ENCODE measurements at regions not wholly inside any gene's neighbourhood (a gene's known extent, or its start where the extent isn't known, plus 50 kb on each side); places are given as distances from the start of the nearest gene placed in this dataset.
"Not testable (repeated sequence)": the region's sequence is repeated elsewhere in the genome, so short reads cannot be mapped to it uniquely, and the experiment has no call there.

DNA sequence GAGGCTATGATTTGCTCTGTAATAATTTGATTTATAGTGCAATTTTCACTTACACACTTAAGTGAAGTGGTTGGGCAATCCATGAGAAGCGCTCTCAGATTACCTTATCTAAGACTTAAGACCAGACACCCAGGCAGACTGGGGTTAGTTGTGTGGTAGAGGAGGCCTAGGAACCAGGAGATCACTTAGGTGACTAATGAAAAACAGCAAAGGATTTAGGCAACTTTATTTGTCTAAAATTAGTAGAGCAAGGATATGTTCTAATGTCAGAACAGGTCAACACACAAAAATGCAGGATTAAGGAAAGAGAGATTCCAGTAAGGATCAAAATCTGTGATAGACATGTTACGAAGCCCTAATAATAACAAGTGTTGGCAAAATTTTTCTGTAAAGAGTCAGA, 913.8 kb downstream of the TLE1 start:
- peak; percentile 9 to 14 for DNase-seq (ENCODE audit: low read depth in 2 of 2)

DNA sequence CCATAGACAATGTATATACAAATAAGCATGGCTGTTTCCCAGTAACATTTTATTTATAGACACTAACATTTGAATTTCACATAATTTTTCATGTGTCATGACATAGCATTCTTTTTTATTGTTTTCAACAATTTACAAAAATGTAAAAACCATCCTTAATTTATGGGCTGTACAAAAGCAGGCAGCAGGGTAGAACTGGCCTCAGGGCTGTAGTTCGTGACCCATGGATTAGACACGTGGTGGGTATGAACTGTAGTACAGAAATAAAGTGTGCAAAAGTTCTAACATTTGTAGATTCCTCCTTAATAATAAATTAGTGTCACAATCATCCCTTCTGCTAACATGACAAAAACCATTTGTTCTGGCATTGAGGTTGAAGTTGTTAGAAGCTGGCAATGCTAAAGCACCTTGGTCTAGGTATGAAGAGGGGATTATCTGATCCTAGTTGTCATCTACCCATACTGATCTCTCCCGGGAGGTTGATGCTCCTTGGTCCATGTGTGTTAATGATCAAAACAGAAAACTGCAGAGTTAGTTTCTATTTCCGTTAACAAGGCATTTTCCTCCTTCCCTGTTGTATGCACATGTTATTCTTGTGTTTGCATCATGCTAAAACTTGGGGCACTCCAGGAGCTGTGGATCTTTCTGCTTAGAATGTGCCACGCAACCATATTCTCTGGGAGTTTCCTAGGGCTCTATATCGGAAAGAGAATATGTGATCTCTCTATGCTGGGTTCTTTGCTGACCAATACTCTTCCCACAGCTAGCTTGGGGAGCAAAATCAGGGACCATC, 917.6 kb downstream of the TLE1 start:
- no peak for DNase-seq (ENCODE audit: low read depth in 2 of 2)

DNA sequence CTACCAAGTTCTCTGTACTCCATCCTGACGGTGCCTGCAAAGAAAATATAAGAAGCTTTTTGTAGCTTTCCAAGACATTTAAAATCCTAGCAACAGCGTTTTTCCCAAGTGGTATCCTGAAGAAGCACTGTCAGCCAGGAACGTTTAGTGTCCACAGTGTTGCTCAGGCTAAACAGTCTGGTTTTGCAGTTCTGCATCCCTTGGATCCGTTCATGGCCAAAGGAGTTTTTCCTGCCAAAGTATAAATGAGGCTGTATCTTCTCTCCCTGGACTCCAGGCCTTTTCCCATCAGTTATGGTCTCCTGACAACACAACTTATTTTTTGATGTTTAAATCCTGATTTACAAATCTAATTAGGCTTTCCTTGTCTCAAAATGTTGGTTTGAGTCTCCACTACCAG, 925.8 kb downstream of the TLE1 start:
- no peak for DNase-seq (ENCODE audit: low read depth in 2 of 2)

DNA sequence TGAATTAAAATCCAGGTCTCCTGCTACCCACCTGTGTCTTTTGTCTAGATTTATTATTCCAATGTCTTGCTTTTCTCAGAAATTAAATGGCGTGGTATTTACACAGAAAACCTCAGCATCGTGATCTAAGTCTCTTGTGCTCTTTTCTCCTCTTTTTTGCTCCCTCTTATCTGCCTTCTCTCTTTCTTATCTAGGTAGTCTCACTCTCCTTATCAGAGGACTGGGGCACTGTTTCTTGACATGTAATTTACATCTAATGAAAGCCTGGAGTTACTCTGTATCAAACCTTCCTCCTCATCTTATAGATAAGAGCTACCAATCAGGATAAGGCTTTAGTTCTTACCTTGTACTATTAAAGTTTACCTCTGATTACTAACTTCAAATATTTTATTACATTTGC, 933.8 kb downstream of the TLE1 start:
- DNase-seq (ENCODE audit: low read depth in 2 of 2): no peak

DNA sequence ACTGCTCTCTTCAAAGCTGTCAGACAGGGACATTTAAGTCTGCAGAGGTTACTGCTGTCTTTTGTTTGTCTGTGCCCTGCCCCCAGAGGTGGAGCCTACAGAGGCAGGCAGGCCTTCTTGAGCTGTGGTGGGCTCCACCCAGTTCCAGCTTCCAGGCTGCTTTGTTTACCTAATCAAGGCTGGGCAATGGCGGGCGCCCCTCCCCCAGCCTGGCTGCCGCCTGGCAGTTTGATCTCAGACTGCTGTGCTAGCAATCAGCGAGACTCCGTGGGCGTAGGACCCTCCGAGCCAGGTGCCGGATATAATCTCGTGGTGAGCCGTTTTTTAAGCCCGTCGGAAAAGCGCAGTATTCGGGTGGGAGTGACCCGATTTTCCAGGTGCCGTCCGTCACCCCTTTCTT, 942.3 kb downstream of the TLE1 start:
- not testable (repeated sequence) for DNase-seq (ENCODE audit: low read depth in 2 of 2)

DNA sequence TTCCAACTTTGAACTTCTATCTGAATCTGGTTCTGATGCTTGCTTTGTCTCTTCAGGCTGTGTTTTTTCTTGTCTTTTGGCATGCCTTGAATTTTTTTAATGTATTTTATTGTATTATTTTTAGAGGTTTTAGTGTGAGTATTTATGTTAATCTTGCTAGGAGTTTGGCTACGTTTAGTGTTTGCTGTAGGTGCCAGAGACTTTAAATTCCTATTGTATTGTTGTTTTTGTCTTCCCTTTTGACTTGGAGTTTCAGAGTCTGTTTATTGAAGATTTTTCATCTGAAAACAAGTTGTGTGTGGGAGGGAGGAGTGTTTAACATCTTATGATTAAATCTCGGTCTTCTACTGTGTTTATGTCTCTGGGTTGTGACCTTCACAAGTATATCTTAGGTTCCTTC, 956.8 kb downstream of the TLE1 start:
- no peak for DNase-seq (ENCODE audit: low read depth in 2 of 2)

DNA sequence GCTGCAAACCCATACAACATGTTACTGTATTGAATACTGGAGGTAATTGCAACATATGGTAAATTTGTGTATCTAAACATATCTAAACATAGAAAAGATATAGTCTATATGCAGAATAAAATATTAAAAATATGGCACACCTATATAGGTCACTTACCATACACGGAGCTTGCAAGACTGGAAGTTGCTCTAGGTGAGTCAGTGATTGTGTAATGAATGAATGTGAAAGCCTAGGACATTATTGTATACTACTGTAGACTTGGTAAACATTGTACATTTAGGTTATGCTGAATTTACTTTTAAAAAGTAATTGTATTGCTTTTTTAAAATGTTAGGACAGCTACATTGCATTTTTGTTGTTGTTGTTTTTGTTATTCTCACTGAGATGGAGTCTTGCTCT, 968.8 kb downstream of the TLE1 start:
- DNase-seq (ENCODE audit: low read depth in 2 of 2): no peak

DNA sequence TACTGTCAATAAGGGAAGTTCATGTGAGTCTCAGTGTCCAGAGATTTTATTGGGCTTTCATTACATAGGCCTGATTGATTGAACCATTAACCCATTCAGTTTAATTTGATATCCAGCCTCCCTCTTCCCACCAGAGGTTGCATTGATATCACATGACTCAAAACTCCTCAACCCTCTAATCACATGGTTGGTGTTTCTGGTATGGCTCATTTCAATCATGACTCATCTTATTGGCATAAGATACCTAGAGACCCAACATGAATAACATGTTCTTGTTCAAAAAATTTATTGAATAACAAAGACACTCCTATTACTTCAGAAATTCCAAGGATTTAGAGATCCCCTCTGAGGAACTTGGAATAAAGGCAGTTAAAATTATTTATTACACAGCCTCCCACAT, 982.2 kb downstream of the TLE1 start:
- DNase-seq (ENCODE audit: low read depth in 2 of 2): peak; percentile 8 to 15

DNA sequence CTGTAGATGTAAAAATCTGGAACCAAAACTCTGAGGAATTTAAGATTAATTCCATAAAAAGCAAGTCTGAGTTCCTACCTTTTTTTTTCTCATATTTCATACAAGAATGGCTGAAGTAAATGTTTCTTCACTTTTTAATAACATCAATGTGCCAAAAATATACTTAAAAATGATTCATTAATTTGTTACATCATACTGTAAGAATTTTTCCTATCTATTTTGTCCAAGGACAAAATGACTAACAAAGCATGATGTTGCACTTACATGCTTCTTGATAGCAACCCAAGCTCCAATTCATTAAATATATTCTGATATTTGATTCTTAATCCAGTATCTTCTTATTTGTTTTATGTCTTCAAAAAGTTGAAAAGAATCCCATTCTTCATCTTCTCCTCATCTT, 988.3 kb downstream of the TLE1 start:
- no peak for DNase-seq (ENCODE audit: low read depth in 2 of 2)

DNA sequence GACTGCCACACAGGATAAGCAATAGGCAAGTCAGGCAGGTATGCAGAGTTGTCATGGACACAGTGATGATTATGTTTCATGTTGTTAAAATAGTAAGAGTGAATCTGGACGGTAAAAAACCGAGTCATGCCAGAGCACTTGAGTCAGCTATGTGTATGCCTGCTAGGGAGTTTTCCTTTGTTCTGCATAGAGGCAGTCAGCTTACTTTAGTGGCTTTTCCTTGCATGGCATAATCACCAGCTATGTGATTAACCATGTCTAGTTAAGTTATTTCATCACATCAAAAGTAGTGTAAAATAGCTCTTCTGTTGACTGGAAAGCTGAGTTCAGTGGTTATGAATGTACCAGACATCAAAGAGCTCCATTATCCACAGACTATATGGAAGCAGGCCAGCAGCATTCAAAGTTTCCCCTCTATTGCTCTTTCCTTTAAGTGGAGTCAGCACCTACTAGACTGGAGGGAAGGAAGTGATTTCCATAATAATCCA, 989.8 kb downstream of the TLE1 start:
- peak; percentile 34 to 35 for DNase-seq (ENCODE audit: low read depth in 2 of 2)

DNA sequence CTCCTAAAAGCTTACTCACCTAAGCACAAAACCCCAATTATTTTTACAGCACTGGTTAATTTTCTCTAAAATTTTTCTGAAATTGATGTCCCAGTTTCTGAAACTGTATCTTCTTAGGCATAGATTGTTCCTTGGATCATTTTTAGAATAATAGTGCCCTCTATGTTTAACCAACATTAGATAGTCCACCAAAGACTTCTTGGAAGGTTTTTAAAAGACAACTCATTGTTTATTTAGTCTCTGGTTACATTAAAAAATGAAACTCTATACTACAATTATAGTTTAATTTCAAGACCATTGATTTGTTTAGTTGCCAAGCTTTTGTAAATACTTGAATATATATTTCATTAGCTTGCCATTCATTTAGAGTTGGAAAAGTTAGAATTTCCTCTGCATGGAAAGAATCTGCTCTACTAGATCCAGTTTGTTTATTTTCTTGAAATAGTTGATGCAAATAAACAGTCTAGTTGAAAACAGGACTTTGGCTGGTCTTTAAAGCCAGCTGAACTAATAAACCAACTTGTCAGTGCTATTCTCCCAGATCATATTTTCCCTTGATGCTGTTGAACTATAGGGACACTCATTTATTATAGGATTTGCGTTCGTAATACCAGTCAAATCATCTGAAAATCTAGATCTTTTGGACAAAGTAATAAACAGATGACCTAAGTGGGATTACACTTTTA, 990.5 kb downstream of the TLE1 start:
- no peak for DNase-seq (ENCODE audit: low read depth in 2 of 2)

DNA sequence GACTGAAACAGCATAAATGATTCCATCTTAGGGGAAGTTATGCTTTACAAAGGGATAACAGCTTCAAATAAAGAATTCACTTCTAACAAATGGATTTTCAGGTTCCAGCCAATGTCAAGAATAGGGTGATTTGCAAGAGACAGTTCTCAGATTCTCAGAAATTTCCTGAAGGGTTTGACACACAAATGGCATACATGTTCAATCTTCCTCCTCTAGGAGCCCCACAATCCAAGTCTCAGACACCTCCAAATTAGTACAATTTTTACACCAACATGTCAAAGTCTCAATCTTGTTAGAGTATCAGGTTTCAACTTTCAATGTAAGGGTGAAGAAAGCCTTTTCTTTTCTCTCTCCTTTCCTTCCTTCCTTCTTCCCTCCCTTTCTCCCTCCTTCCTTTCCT, 996.6 kb downstream of the TLE1 start:
- no peak for DNase-seq (ENCODE audit: low read depth in 2 of 2)

DNA sequence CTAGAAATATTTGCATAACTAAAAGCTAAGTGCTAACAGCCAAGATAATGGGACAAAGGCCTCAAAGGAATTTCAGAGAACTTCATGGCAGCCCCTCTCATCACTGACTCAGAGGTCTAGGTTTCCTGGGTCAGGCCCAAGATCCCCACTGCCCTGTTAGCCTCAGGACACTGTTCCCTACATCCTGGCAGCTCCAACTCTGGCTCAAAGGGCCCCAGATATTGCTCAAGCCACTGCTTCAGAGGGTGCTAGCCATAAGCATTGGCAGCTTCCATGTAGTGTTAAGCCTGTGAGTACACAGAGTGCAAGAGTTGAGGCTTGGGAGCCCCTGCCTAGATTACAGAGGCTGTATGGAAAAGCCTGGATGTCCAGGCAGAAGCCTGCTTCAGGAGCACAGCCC, 998.1 kb downstream of the TLE1 start:
- no peak for DNase-seq (ENCODE audit: low read depth in 2 of 2)

DNA sequence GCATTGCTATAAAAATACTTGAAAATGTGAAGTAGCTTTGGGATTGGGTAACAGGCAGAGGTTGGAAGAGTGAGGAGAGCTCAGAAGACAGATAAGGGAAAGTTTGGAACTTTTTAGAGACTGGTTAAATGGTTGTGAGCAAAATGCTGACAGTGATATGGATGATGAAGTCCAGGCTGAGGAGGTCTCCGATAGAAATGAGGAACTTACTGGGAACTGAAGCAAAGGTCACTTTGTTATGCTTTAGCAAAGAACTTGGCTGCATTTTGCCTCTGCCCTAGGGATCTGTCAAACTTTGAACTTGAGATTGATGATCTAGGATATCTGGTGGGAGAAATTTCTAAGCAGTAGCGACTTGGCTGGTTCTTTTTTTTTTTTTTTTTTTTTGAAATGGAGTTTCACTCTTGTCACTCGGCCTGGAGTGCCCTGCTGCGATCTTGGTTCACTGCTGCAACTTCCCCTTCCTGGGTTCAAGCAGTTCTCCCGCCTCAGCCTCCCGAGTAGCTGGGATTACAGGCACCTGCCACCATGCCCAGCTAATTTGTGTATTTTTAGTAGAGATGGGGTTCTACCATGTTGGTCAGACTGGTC, 998.9 kb downstream of the TLE1 start:
- no peak for DNase-seq (ENCODE audit: low read depth in 2 of 2)

DNA sequence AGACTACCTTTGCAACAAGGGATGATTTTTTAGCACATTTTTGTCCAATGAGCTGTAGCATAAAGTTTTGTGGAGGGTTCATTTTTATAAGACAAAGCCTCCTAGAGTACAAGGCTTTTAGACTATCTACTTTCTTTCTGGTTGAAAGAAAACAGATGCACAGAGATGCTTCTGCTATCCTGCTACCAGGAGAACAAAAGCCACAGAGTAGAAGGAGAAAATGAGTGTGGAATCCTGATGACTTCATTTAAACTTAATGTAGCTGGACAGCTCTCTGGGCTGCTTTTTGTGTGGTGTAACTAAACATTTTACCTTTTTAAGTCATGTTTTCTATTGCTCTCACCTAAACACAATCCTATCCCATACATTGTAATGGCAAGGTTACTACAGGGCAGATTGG, 1009.4 kb downstream of the TLE1 start:
- no peak for DNase-seq (ENCODE audit: low read depth in 2 of 2)

DNA sequence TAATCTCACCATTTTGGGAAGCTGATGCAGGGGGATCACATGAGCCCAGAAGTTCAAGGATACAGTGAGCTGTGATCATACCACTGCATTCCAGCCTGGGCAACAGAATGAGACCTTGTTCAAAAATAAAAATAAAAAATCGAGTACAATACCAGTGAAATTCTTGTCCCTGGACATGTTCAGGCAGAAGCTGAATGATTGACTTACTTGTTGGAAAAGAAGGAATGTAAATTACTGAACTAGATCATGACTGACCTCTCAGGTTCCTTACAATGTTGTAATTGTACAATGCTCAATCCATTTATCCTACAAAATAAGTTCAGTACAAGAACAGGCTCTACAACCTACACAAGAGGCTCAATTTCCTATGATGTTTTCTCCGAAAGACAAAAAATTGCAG, 1010.4 kb downstream of the TLE1 start:
- no peak for DNase-seq (ENCODE audit: low read depth in 2 of 2)

DNA sequence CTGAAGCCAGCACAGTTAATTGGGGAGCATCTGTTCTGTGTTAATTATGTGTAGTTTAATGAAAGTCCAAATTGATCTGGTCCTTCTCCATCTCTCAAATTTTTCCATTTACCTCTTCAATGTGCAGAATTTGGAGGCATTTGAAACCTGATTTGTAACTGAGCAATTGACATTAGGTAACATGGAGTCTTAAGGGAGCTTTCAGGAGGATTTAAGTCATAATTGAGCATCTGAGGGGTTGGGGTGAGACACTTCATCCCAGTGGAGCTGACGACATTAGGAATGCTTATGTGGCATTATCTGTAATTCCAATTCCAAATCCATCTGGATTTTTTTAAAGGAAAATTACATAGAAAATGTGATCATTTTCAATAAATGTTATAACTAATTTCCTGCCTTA, 1015.9 kb downstream of the TLE1 start:
- DNase-seq (ENCODE audit: low read depth in 2 of 2): no peak

DNA sequence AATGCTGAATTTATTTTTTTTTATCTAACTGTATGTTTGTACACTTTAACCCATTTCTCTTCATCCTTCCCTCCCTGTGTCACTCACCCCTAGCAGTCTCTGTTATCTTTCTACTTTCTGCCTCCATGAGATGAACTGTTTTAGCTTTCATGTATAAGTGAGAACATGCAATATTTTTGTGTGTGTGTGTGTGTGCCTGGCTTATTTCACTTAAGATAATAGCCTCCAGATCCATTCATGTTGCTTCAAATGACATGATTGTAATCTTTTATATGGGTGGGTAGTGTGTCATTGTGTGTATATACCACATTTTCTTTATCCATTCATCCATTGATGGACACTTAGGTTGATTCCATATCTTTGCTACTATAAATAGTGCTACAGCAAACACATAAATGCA, 1023.9 kb downstream of the TLE1 start:
- DNase-seq (ENCODE audit: low read depth in 2 of 2): no peak

DNA sequence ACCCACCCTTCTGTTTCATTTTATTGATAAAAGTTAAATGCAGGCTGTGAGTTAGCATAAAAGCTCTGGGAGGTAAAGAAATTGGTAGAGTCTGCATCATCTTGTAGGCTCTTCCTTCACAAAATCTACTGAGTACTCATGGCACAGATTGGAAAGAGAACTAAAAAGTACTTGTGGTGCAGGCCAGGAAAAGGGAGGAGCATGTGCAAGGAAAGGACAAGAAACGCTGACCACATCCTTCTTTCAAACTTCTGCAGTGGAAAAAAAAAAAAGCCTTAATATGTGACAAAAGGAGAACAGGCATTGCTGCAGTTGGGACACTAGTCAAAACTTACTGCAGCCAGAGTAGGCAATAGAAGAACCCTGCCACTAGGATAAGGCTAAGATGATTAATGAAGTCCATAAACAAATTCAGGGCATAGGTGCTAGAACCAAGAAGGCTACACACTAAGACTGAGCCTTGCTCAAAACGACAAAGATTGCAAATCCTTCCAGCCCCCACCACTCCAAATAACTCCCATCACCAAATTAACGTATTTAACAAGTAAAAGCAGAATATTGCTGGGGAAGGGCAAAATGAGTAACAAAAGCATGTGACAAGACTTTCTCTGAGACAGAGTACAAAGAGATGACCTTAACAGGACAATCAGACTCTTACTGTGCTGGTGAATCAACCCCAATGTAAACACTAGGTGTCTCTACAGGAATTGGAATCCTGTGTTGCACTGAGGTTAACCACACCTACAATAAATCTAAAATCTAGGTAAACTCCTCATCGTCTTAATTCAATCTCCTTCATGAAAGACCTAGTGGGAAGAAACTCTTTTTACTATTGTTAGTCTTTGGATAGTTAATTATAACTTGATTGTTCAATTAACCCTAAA, 1024.8 kb downstream of the TLE1 start:
- no peak for DNase-seq (ENCODE audit: low read depth in 2 of 2)

DNA sequence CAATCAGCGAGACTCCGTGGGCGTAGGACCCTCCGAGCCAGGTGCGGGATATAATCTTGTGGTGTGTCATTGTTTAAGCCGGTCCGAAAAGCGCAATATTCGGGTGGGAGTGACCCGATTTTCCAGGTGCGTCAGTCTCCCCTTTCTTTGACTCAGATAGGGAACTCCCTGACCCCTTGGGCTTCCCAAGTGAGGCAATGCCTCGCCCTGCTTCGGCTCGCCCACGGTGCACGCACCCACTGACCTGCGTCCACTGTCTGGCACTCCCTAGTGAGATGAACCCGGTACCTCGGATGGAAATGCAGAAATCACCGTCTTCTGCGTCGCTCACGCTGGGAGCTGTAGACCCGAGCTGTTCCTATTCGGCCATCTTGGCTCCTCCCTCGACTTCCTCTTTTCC, 1029.6 kb downstream of the TLE1 start:
- DNase-seq (ENCODE audit: low read depth in 2 of 2): not testable (repeated sequence)

DNA sequence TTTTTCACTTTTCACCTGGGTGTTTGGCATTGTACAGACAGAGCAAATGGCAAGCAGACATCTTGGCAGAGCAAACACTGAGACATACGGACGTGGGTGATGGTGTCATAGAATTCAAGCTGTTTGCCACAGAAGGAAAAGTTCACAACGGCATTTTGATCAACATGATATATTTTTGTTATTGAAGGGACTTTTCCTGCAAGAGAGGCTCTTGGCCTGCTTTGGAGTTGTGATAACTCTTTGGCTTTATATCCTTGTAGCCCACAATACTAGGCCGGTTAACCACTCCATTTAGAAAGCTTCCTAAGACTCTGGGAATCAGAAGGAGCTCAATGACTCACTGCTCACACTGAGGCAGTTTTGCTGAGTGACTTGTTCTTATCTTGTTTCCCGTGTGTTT, 1038.3 kb downstream of the TLE1 start:
- DNase-seq (ENCODE audit: low read depth in 2 of 2): peak in 1 of 2 experiments; percentile 13

DNA sequence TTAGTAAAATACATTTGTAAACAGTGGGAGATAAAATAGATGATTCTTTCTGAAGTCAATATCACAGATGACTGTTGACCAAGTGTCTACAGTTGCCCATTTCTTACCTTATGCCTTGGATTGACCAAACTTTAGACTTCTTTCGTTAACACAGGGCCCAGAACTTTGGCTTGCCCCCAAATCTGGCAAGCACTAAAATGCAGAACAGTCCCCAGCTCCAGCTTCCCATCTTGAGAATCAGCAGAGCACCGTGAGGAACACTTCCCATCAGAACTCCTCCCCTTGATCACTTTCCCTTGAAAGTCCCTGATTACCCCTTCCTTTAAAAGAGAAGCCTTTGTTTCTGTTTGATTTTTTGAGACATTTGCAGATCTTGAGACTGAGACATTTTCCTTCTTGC, 1039.9 kb downstream of the TLE1 start:
- no peak for DNase-seq (ENCODE audit: low read depth in 2 of 2)
